ENCODE measurements at regions not wholly inside any gene's neighbourhood (a gene's known extent, or its start where the extent isn't known, plus 50 kb on each side); places are given as distances from the start of the nearest gene placed in this dataset.

DNA sequence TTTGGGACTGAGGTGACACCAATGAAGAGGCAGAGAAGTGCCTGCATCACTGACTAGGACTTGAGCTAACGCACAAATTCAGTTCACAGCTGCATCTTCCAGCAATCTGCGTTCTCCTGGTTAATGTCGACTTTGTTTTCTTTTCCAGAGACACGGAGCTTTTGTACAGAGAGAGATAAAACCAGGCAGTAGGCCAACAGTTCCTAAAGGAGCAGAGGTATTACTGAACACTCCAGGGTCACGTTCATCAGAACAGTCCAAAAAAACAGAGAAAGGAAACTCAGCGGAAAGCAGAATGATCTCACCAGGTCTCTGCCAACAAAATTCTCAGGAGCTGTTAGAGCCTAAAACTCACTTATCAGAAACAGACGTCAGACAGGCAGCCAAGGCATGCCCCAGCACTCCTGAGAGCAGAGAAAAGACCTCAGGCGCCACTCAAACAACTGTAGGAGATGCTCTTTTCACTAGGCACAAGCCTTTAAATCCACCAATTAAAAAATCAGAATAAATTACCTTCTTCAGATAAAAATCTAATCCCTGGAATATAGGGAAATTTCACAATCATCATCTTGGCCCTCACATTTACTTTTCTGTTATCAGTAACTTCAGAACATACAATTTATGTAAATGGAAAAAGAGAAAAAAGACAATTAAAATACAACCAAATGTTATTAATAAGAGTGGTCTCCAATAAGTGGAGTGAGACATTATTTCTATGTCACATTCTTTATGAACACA is 95.9 kb upstream of the SPTBN1 start:
- peak in 1 of 3 donors; percentile 62 for TF ChIP-seq POLR2AphosphoS5 (IDR thresholded peaks at IDR 0.05)
- TF ChIP-seq, protein P1, sequence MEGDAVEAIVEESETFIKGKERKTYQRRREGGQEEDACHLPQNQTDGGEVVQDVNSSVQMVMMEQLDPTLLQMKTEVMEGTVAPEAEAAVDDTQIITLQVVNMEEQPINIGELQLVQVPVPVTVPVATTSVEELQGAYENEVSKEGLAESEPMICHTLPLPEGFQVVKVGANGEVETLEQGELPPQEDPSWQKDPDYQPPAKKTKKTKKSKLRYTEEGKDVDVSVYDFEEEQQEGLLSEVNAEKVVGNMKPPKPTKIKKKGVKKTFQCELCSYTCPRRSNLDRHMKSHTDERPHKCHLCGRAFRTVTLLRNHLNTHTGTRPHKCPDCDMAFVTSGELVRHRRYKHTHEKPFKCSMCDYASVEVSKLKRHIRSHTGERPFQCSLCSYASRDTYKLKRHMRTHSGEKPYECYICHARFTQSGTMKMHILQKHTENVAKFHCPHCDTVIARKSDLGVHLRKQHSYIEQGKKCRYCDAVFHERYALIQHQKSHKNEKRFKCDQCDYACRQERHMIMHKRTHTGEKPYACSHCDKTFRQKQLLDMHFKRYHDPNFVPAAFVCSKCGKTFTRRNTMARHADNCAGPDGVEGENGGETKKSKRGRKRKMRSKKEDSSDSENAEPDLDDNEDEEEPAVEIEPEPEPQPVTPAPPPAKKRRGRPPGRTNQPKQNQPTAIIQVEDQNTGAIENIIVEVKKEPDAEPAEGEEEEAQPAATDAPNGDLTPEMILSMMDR (IDR thresholded peaks at IDR 0.05 in 8 of 11, conservative IDR thresholded peaks at IDR 0.05 in 3 of 11), result no peak
- peak in 1 of 3 donors; percentile 25 for TF ChIP-seq POLR2A (IDR thresholded peaks at IDR 0.05)
- no peak for DNase-seq
- Histone ChIP-seq H3K4me3 (no peak overlapping the region), H3K36me3 (no peaks in the 10 kb centered on the region), H3K4me1 (peaks cover 0 to 8% (median 0%) of the 10 kb centered on the region in 6 donors), H3K27me3 (replicated peaks in 1 of 7) (no peaks in the 10 kb centered on the region), H3K27ac (peak overlapping the region in 7 of 8 donors; percentile 11 to 76 (median 62)), H3K9me3 (peaks cover 0 to 7% (median 2%) of the 10 kb centered on the region in 8 donors)
- WGBS, 5 donors, result 50 to 69% (median 60%) methylated on average over 8 of the region's 8 CpGs
- intact Hi-C loops (cut with DNase I; ENCODE audit: low total_unique reads), result no loop called here

DNA sequence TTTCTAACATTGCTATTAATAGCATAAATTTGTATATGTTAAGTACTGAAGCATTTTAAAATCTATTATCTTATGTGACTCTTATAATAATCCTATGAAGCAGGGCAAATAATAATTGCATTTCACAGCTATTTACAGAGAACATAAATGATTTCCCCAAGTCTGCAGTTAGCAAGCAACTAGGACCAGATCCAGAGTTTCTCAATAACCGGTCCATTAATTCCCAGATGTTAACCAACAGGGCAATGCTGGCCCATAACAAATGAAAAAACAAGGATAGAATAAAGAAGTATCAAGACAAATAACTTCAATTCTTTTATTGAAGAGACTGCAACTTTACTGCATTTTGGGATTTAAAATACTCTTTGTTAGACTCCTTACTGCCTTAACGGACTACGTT is 91.7 kb upstream of the SPTBN1 start:
- TF ChIP-seq, protein P1 (IDR thresholded peaks at IDR 0.05 in 8 of 11, conservative IDR thresholded peaks at IDR 0.05 in 3 of 11), result no peak
- TF ChIP-seq POLR2AphosphoS5 (IDR thresholded peaks at IDR 0.05) (no peak), POLR2A (IDR thresholded peaks at IDR 0.05) (no peak)
- 90 to 97% (median 95%) methylated on average over 3 of the region's 3 CpGs for WGBS, 5 donors
- intact Hi-C loops (cut with DNase I; ENCODE audit: low total_unique reads), result no loop called here

DNA sequence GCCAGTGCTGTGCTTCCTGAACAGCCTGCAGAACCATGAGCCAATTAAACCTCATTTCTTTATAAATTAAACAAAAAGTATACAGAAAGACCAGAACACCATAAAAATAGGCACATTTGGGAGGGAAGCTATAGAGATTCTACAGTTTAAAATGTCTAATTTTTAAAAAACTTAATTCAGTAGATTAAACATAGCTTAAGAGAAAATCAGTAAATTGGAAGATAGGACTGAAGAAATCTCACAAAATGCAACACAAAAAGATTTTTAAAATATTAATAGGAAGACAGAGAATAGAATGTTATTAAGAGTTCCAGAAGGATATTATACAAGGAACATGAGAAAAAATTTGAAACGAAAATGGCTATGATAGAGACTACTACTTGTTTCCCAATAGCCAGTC is 90.5 kb upstream of the SPTBN1 start:
- Histone ChIP-seq H3K36me3 (no peaks in the 10 kb centered on the region), H3K27ac (no peak overlapping the region), H3K4me3 (no peak overlapping the region), H3K27me3 (replicated peaks in 1 of 7) (no peaks in the 10 kb centered on the region), H3K9me3 (peaks cover 0 to 46% (median 31%) of the 10 kb centered on the region in 8 donors), H3K4me1 (peaks cover 0 to 3% (median 0%) of the 10 kb centered on the region in 6 donors)
- WGBS, 5 donors, result 86 to 95% (median 92%) methylated on average over 1 of the region's 1 CpG
- TF ChIP-seq, protein P1 (IDR thresholded peaks at IDR 0.05 in 8 of 11, conservative IDR thresholded peaks at IDR 0.05 in 3 of 11), result no peak
- TF ChIP-seq POLR2A (IDR thresholded peaks at IDR 0.05) (no peak), POLR2AphosphoS5 (IDR thresholded peaks at IDR 0.05) (no peak)
- intact Hi-C loops (cut with DNase I; ENCODE audit: low total_unique reads), result no loop called here
- DNase-seq, result no peak

More for the DNA sequence above, 91.7 kb upstream of the SPTBN1 start:
- Histone ChIP-seq H3K4me3 (no peak overlapping the region), H3K36me3 (no peaks in the 10 kb centered on the region), H3K9me3 (peaks cover 0 to 46% (median 31%) of the 10 kb centered on the region in 8 donors), H3K4me1 (peaks cover 0 to 8% (median 0%) of the 10 kb centered on the region in 6 donors), H3K27me3 (replicated peaks in 1 of 7) (no peaks in the 10 kb centered on the region), H3K27ac (no peak overlapping the region)
- DNase-seq, result no peak

DNA sequence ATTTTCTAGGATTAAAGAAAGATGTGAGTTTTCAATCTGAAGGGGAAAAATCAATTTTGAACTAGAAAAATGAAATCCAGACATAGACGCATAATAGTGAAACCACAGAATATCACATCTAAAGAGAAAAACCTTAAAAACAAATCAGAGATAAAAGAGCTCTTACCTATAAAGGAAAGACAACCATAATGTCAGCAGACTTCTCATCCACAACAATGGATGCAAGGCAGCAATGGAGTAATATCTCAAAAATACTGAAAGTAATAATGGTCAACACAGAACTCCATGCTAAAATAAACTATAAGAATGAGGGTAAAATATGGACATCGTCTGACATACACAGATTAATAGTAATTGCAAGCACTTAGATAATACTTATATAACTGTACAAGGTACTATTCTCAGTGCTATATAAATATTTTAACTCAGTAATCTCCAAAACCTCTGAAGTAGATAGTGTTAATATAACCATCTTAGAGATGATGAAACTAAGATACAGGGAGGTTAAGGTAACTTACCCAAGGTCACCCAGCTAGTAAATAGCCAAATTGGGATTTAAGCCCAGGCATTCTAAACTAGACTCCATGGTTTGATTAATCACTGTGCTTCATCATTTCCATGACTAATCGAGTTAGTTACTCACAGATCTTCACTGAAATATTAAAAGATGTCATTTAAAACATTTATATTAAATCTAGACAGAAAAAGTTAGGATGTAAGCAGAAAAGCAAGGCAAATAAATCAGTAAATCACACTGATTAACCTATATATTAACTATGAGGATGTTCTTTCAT is 89.4 kb upstream of the SPTBN1 start:
- H3K36me3 ChIP-seq, result no peaks in the 10 kb centered on the region
- peaks cover 0 to 46% (median 31%) of the 10 kb centered on the region in 8 donors for H3K9me3 ChIP-seq
- H3K27ac ChIP-seq, result no peak overlapping the region
- 81 to 90% (median 83%) methylated on average over 3 of the region's 3 CpGs for WGBS, 5 donors
- peaks cover 0 to 9% (median 0%) of the 10 kb centered on the region in 6 donors for H3K4me1 ChIP-seq
- no peak for DNase-seq
- intact Hi-C loops (cut with DNase I; ENCODE audit: low total_unique reads), result no loop called here
- no peaks in the 10 kb centered on the region for H3K27me3 ChIP-seq (replicated peaks in 1 of 7)
- TF ChIP-seq POLR2A (IDR thresholded peaks at IDR 0.05) (no peak), POLR2AphosphoS5 (IDR thresholded peaks at IDR 0.05) (no peak)
- TF ChIP-seq, protein P1 (IDR thresholded peaks at IDR 0.05 in 8 of 11, conservative IDR thresholded peaks at IDR 0.05 in 3 of 11), result no peak
- no peak overlapping the region for H3K4me3 ChIP-seq

All from spleen (tissue), 11 donors.